UCSD-AML1 (cell line): ENCODE measurements at regions not wholly inside any gene's neighbourhood (a gene's known extent, or its start where the extent isn't known, plus 50 kb on each side); places are given as distances from the start of the nearest gene placed in this dataset.

ENCODE experiments used
- DNase-seq: peaks from one replicate; lab custom pipeline; 2025; ENCODE audit not compliant: unreplicated experiment; lab: John Stamatoyannopoulos, UW

- DNase-seq = no peak
Measured at GRCh38 chr1:219120624-219121544, 52.8 kb upstream of the LYPLAL1 start.

- DNase-seq = no peak
Measured at GRCh38 chr1:219121679-219122078, 52.0 kb upstream of the LYPLAL1 start.

- DNase-seq = no peak
Measured at GRCh38 chr1:219123036-219123435, 50.6 kb upstream of the LYPLAL1 start.
